ENCODE measurements at regions not wholly inside any gene's neighbourhood (a gene's known extent, or its start where the extent isn't known, plus 50 kb on each side); places are given as distances from the start of the nearest gene placed in this dataset.

GRCh38 chr5:83844449-83845068, 123.9 kb upstream of the HAPLN1 start:
- H3K27me3 ChIP-seq (ENCODE audit: control insufficient read depth, insufficient read depth, low read length), result no peaks in the 10 kb centered on the region
- H3K9ac ChIP-seq (ENCODE audit: low read depth, low read length), result no peak overlapping the region
- no peaks in the 10 kb centered on the region for H3K9me3 ChIP-seq (ENCODE audit: control insufficient read depth, insufficient read depth, low read length)
- H3K4me3 ChIP-seq (ENCODE audit: low read depth, low read length), result no peak overlapping the region
- no peaks in the 10 kb centered on the region for H3K4me1 ChIP-seq (ENCODE audit: control insufficient read depth, insufficient read depth, low read length)
- H3K36me3 ChIP-seq (ENCODE audit: control insufficient read depth, insufficient read depth, low read length), result no peaks in the 10 kb centered on the region

- Histone ChIP-seq H3K4me1 (ENCODE audit: control insufficient read depth, insufficient read depth, low read length) (no peaks in the 10 kb centered on the region), H3K9ac (ENCODE audit: low read depth, low read length) (no peak overlapping the region), H3K9me3 (ENCODE audit: control insufficient read depth, insufficient read depth, low read length) (no peaks in the 10 kb centered on the region), H3K27me3 (ENCODE audit: control insufficient read depth, insufficient read depth, low read length) (no peaks in the 10 kb centered on the region), H3K36me3 (ENCODE audit: control insufficient read depth, insufficient read depth, low read length) (no peaks in the 10 kb centered on the region), H3K4me3 (ENCODE audit: low read depth, low read length) (no peak overlapping the region)
Observed at GRCh38 chr5:83839788-83840187, 119.1 kb upstream of the HAPLN1 start.

GRCh38 chr5:83839256-83839655, 118.6 kb upstream of the HAPLN1 start:
- no peak overlapping the region for H3K9ac ChIP-seq (ENCODE audit: low read depth, low read length)
- no peak overlapping the region for H3K4me3 ChIP-seq (ENCODE audit: low read depth, low read length)
- H3K9me3 ChIP-seq (ENCODE audit: control insufficient read depth, insufficient read depth, low read length), result no peaks in the 10 kb centered on the region
- no peaks in the 10 kb centered on the region for H3K27me3 ChIP-seq (ENCODE audit: control insufficient read depth, insufficient read depth, low read length)
- H3K36me3 ChIP-seq (ENCODE audit: control insufficient read depth, insufficient read depth, low read length), result no peaks in the 10 kb centered on the region
- no peaks in the 10 kb centered on the region for H3K4me1 ChIP-seq (ENCODE audit: control insufficient read depth, insufficient read depth, low read length)

DNA sequence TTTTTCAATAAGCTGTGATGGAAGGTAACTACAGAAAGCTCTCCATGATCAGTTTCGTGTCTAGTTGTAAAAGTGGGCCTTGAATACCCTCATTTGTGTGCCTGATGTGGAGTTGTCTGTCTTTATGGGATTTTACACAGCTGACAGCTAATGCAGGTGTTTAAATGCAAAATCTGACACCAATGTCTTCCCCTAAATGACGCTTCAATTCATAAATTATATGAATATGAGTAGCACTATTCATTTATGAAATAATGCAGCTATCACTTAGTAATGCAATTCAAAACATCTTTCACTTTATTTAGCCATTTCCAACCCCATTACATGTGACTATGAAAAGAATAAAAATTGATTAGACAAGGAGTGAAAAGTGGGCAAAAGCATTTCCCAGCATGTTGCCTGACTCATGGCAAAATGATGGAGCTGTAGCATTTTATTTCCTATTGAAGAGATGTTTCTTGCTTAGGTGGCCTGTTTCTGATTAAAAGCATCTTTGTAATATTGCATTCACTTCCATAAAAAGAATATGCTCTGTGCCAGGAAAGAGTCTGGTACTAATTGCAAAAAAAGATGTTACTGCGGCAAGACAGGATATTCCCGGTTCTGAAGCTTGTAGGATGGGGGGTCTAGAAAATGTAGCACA, 116.7 kb upstream of the HAPLN1 start:
- H3K4me1 ChIP-seq (ENCODE audit: control insufficient read depth, insufficient read depth, low read length), result no peaks in the 10 kb centered on the region
- H3K27me3 ChIP-seq (ENCODE audit: control insufficient read depth, insufficient read depth, low read length), result no peaks in the 10 kb centered on the region
- H3K4me3 ChIP-seq (ENCODE audit: low read depth, low read length), result no peak overlapping the region
- no peaks in the 10 kb centered on the region for H3K36me3 ChIP-seq (ENCODE audit: control insufficient read depth, insufficient read depth, low read length)
- H3K9me3 ChIP-seq (ENCODE audit: control insufficient read depth, insufficient read depth, low read length), result no peaks in the 10 kb centered on the region
- no peak overlapping the region for H3K9ac ChIP-seq (ENCODE audit: low read depth, low read length)

GRCh38 chr5:83834306-83834705, 113.7 kb upstream of the HAPLN1 start:
- H3K9ac ChIP-seq (ENCODE audit: low read depth, low read length), result no peak overlapping the region
- no peak overlapping the region for H3K4me3 ChIP-seq (ENCODE audit: low read depth, low read length)
- no peaks in the 10 kb centered on the region for H3K4me1 ChIP-seq (ENCODE audit: control insufficient read depth, insufficient read depth, low read length)
- H3K9me3 ChIP-seq (ENCODE audit: control insufficient read depth, insufficient read depth, low read length), result no peaks in the 10 kb centered on the region
- no peaks in the 10 kb centered on the region for H3K27me3 ChIP-seq (ENCODE audit: control insufficient read depth, insufficient read depth, low read length)
- no peaks in the 10 kb centered on the region for H3K36me3 ChIP-seq (ENCODE audit: control insufficient read depth, insufficient read depth, low read length)

GRCh38 chr5:83831834-83832233, 111.2 kb upstream of the HAPLN1 start:
- no peak overlapping the region for H3K9ac ChIP-seq (ENCODE audit: low read depth, low read length)
- no peaks in the 10 kb centered on the region for H3K4me1 ChIP-seq (ENCODE audit: control insufficient read depth, insufficient read depth, low read length)
- no peaks in the 10 kb centered on the region for H3K9me3 ChIP-seq (ENCODE audit: control insufficient read depth, insufficient read depth, low read length)
- H3K4me3 ChIP-seq (ENCODE audit: low read depth, low read length), result no peak overlapping the region
- no peaks in the 10 kb centered on the region for H3K27me3 ChIP-seq (ENCODE audit: control insufficient read depth, insufficient read depth, low read length)
- H3K36me3 ChIP-seq (ENCODE audit: control insufficient read depth, insufficient read depth, low read length), result no peaks in the 10 kb centered on the region

DNA sequence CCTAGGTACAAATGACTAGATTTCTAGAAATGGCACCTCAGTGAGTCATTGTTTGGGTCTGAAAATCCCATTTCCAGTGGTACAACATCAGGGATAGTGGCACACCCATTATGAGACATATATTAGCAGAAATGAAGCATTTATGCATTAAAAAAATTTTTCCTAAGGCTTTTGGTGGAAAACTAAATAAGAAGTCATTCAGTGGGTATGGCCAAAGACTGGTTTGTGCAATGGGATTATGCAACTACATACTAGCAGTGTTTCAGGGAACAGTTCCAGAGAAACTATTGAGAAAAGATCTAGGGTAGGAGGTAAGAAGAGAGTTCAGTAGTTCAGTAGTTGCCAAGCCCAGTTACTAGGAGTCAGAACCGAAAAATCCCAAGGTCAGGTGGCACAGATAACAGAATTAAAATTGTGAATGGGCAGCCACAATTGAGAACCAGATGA, 106.5 kb upstream of the HAPLN1 start:
- H3K36me3 ChIP-seq (ENCODE audit: control insufficient read depth, insufficient read depth, low read length), result no peaks in the 10 kb centered on the region
- peaks cover 2% of the 10 kb centered on the region for H3K4me1 ChIP-seq (ENCODE audit: control insufficient read depth, insufficient read depth, low read length)
- no peak overlapping the region for H3K9ac ChIP-seq (ENCODE audit: low read depth, low read length)
- no peak overlapping the region for H3K4me3 ChIP-seq (ENCODE audit: low read depth, low read length)
- no peaks in the 10 kb centered on the region for H3K9me3 ChIP-seq (ENCODE audit: control insufficient read depth, insufficient read depth, low read length)
- no peaks in the 10 kb centered on the region for H3K27me3 ChIP-seq (ENCODE audit: control insufficient read depth, insufficient read depth, low read length)

- H3K27me3 ChIP-seq (ENCODE audit: control insufficient read depth, insufficient read depth, low read length), result no peaks in the 10 kb centered on the region
- no peak overlapping the region for H3K9ac ChIP-seq (ENCODE audit: low read depth, low read length)
- no peak overlapping the region for H3K4me3 ChIP-seq (ENCODE audit: low read depth, low read length)
- H3K9me3 ChIP-seq (ENCODE audit: control insufficient read depth, insufficient read depth, low read length), result no peaks in the 10 kb centered on the region
- H3K36me3 ChIP-seq (ENCODE audit: control insufficient read depth, insufficient read depth, low read length), result no peaks in the 10 kb centered on the region
- H3K4me1 ChIP-seq (ENCODE audit: control insufficient read depth, insufficient read depth, low read length), result no peaks in the 10 kb centered on the region
Observed at GRCh38 chr5:83817591-83817990, 96.9 kb upstream of the HAPLN1 start.

- no peaks in the 10 kb centered on the region for H3K36me3 ChIP-seq (ENCODE audit: control insufficient read depth, insufficient read depth, low read length)
- no peaks in the 10 kb centered on the region for H3K27me3 ChIP-seq (ENCODE audit: control insufficient read depth, insufficient read depth, low read length)
- H3K4me1 ChIP-seq (ENCODE audit: control insufficient read depth, insufficient read depth, low read length), result no peaks in the 10 kb centered on the region
- H3K4me3 ChIP-seq (ENCODE audit: low read depth, low read length), result no peak overlapping the region
- H3K9ac ChIP-seq (ENCODE audit: low read depth, low read length), result no peak overlapping the region
- no peaks in the 10 kb centered on the region for H3K9me3 ChIP-seq (ENCODE audit: control insufficient read depth, insufficient read depth, low read length)
Observed at GRCh38 chr5:83815661-83816060, 95.0 kb upstream of the HAPLN1 start.

GRCh38 chr5:83810511-83810910, 89.9 kb upstream of the HAPLN1 start:
- H3K9me3 ChIP-seq (ENCODE audit: control insufficient read depth, insufficient read depth, low read length), result no peaks in the 10 kb centered on the region
- no peaks in the 10 kb centered on the region for H3K4me1 ChIP-seq (ENCODE audit: control insufficient read depth, insufficient read depth, low read length)
- no peaks in the 10 kb centered on the region for H3K27me3 ChIP-seq (ENCODE audit: control insufficient read depth, insufficient read depth, low read length)
- H3K4me3 ChIP-seq (ENCODE audit: low read depth, low read length), result no peak overlapping the region
- no peaks in the 10 kb centered on the region for H3K36me3 ChIP-seq (ENCODE audit: control insufficient read depth, insufficient read depth, low read length)
- H3K9ac ChIP-seq (ENCODE audit: low read depth, low read length), result no peak overlapping the region

DNA sequence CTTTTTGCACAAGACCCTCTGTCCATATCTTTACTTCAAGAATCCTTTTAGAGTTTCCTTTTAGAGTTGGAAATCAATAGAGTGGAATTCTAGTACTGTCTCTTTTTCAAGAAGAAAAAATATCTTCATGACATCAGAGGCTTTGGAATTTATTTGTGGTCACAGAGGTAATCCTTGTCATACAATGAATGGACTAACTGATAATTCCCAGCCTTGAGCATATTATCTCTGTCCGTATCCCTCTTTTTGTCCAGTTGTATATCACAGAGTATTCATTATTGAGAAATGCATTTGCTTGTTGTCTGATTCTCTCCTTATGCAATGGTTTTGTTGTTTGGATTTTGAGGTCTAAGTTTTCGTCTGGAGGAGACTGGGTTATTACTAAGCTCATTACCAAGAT, 82.0 kb upstream of the HAPLN1 start:
- Histone ChIP-seq H3K4me3 (ENCODE audit: low read depth, low read length) (no peak overlapping the region), H3K36me3 (ENCODE audit: control insufficient read depth, insufficient read depth, low read length) (no peaks in the 10 kb centered on the region), H3K9ac (ENCODE audit: low read depth, low read length) (no peak overlapping the region), H3K27me3 (ENCODE audit: control insufficient read depth, insufficient read depth, low read length) (no peaks in the 10 kb centered on the region), H3K4me1 (ENCODE audit: control insufficient read depth, insufficient read depth, low read length) (no peaks in the 10 kb centered on the region), H3K9me3 (ENCODE audit: control insufficient read depth, insufficient read depth, low read length) (no peaks in the 10 kb centered on the region)

GRCh38 chr5:83800201-83800600, 79.5 kb upstream of the HAPLN1 start:
- Histone ChIP-seq H3K36me3 (ENCODE audit: control insufficient read depth, insufficient read depth, low read length) (no peaks in the 10 kb centered on the region), H3K27me3 (ENCODE audit: control insufficient read depth, insufficient read depth, low read length) (no peaks in the 10 kb centered on the region), H3K9ac (ENCODE audit: low read depth, low read length) (no peak overlapping the region), H3K4me3 (ENCODE audit: low read depth, low read length) (no peak overlapping the region), H3K4me1 (ENCODE audit: control insufficient read depth, insufficient read depth, low read length) (no peaks in the 10 kb centered on the region), H3K9me3 (ENCODE audit: control insufficient read depth, insufficient read depth, low read length) (no peaks in the 10 kb centered on the region)
